ENCODE measurements at regions not wholly inside any gene's neighbourhood (a gene's known extent, or its start where the extent isn't known, plus 50 kb on each side); places are given as distances from the start of the nearest gene placed in this dataset.
"Not testable (repeated sequence)": the region's sequence is repeated elsewhere in the genome, so short reads cannot be mapped to it uniquely, and the experiment has no call there.

DNA sequence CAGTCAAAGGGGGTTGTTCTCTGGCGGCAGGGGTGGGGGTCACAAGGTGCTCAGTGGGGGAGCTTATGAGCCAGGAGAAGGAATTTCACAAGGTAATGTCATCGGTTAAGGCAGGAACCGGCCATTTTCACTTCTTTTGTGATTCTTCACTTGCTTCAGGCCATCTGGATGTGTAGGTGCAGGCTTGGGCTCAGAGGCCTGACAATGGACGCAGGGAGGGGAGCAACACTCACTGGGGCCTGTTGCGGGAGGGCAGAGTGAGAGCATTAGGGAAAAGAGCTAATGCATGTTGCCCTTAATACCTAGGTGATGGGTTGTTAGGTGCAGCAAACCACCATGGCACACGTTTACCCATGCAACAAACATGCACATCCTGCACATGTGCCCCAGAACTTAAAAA is 98.0 kb upstream of the FAM47A start:
- TF ChIP-seq, protein P1, sequence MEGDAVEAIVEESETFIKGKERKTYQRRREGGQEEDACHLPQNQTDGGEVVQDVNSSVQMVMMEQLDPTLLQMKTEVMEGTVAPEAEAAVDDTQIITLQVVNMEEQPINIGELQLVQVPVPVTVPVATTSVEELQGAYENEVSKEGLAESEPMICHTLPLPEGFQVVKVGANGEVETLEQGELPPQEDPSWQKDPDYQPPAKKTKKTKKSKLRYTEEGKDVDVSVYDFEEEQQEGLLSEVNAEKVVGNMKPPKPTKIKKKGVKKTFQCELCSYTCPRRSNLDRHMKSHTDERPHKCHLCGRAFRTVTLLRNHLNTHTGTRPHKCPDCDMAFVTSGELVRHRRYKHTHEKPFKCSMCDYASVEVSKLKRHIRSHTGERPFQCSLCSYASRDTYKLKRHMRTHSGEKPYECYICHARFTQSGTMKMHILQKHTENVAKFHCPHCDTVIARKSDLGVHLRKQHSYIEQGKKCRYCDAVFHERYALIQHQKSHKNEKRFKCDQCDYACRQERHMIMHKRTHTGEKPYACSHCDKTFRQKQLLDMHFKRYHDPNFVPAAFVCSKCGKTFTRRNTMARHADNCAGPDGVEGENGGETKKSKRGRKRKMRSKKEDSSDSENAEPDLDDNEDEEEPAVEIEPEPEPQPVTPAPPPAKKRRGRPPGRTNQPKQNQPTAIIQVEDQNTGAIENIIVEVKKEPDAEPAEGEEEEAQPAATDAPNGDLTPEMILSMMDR (IDR thresholded peaks at IDR 0.05): not testable (repeated sequence)
- not testable (repeated sequence) for TF ChIP-seq POLR2A, POLR2AphosphoS5 (IDR thresholded peaks at IDR 0.05)

Data from prostate gland (tissue), 2 donors.